IMR-90 (cell line): ENCODE measurements at regions not wholly inside any gene's neighbourhood (a gene's known extent, or its start where the extent isn't known, plus 50 kb on each side); places are given as distances from the start of the nearest gene placed in this dataset.

Source experiments
- CTCF ChIP-seq: conservative IDR thresholded peaks from 2 replicates; pipeline ENCODE4 v1.5.1; 2012; ENCODE audit warnings: mild to moderate bottlenecking, low read depth, low read length, improper control_type of control experiment
- MAFK ChIP-seq: IDR thresholded peaks from 2 replicates; pipeline ENCODE4 v1.6.1; 2012; ENCODE audit warnings: low read depth, low read length, improper control_type of control experiment
- MAZ ChIP-seq: IDR thresholded peaks from 2 replicates; pipeline ENCODE4 v1.6.1; 2012; ENCODE audit warnings: low read depth, mild to moderate bottlenecking, low read length, improper control_type of control experiment, moderate library complexity, borderline replicate concordance
- POLR2A ChIP-seq: IDR thresholded peaks from 2 replicates; pipeline ENCODE4 v1.6.1; 2012; ENCODE audit warnings: mild to moderate bottlenecking, low read depth, low read length
- RAD21 ChIP-seq: IDR thresholded peaks from 2 replicates; pipeline ENCODE4 v1.6.1; 2012; ENCODE audit warnings: low read length, improper control_type of control experiment
- RFX5 ChIP-seq: IDR thresholded peaks from 2 replicates; pipeline ENCODE4 v1.8.0; 2012; ENCODE audit warnings: low read depth, mild to moderate bottlenecking, low read length, moderate library complexity
- SMC3 ChIP-seq: fragments of 150-350 bp; IDR thresholded peaks from 2 replicates; pipeline ENCODE4 v1.6.1; 2016; ENCODE audit warnings: low read depth, mild to moderate bottlenecking, antibody characterized with exemption, low read length, moderate library complexity

DNA sequence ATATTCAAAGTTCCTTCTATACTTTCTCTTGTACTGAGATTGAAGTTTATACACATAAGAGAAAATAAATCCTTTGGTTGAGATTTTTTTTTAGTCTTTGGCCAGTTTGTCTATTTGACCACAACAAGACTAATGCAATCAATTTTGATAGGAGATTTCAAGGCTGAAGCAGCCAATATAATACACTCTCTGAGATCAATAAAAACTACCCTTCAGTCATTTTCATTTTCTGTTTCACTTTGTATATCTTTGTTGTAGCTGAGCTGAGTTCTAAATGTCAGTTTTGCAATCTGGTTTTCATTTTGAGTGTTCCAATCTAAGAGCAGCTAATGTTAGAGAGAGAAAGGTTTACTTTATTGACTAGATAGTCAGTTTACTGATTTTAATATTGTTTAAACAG, 623.8 kb upstream of the ROBO1 start:
- TF ChIP-seq POLR2A, result no peak
- TF ChIP-seq CTCF, result no peak
- TF ChIP-seq RFX5, result no peak
- TF ChIP-seq MAFK, result no peak
- no peak for TF ChIP-seq MAZ
- TF ChIP-seq SMC3, result no peak
- TF ChIP-seq RAD21, result no peak
